Mesenchymal stem cell (in vitro differentiated cells and primary cell): ENCODE measurements at regions not wholly inside any gene's neighbourhood (a gene's known extent, or its start where the extent isn't known, plus 50 kb on each side); places are given as distances from the start of the nearest gene placed in this dataset.
"Not testable (repeated sequence)": the region's sequence is repeated elsewhere in the genome, so short reads cannot be mapped to it uniquely, and the experiment has no call there.

Experiments
- DNase-seq: peaks from one replicate; pipeline ENCODE4 v3.0.0-alpha.2; 2013
- H2AFZ ChIP-seq: one replicate; pipeline ENCODE4 v1.6.1; 2013; ENCODE audit warnings: low read depth, mild to moderate bottlenecking, control low read depth, inconsistent platforms, low read length, moderate library complexity
- H2AK5ac ChIP-seq: 2 replicates; pipeline ENCODE4 v1.6.1; 2013; ENCODE audit warnings: low read length, moderate library complexity, mild to moderate bottlenecking, inconsistent platforms; ENCODE audit not compliant: severe bottlenecking
- H2BK120ac ChIP-seq: one replicate; pipeline ENCODE4 v1.6.1; 2013; ENCODE audit warnings: low read depth, mild to moderate bottlenecking, inconsistent platforms, low read length, moderate library complexity
- H2BK12ac ChIP-seq, 2 experiments: one replicate each; pipeline ENCODE4 v1.6.1; 2013; ENCODE audit warnings: inconsistent platforms in 2 of 2, low read length in 2 of 2, mild to moderate bottlenecking in 2 of 2, moderate library complexity in 2 of 2, control low read depth in 1 of 2
- H2BK15ac ChIP-seq: one replicate; pipeline ENCODE4 v1.6.1; 2013; ENCODE audit warnings: mild to moderate bottlenecking, low read depth, inconsistent platforms; ENCODE audit not compliant: poor library complexity, severe bottlenecking
- H2BK5ac ChIP-seq: 2 replicates; pipeline ENCODE4 v1.6.1; 2013; ENCODE audit warnings: low read depth, mild to moderate bottlenecking, low read length, control low read depth, inconsistent platforms; ENCODE audit not compliant: poor library complexity, severe bottlenecking
- H3K14ac ChIP-seq, 2 experiments: one replicate each; pipeline ENCODE4 v1.6.1; 2013; ENCODE audit warnings: inconsistent platforms in 2 of 2, low read length in 2 of 2, control low read depth in 1 of 2, mild to moderate bottlenecking in 1 of 2, moderate library complexity in 1 of 2
- H3K18ac ChIP-seq, 2 experiments: one replicate each; pipeline ENCODE4 v1.6.1; 2013; ENCODE audit warnings: inconsistent platforms in 2 of 2, low read length in 2 of 2, control low read depth in 1 of 2, low read depth in 1 of 2, mild to moderate bottlenecking in 1 of 2
- H3K23ac ChIP-seq, 2 experiments: one replicate each; pipeline ENCODE4 v1.6.1; 2013; ENCODE audit warnings: inconsistent platforms in 2 of 2, low read length in 2 of 2, mild to moderate bottlenecking in 2 of 2, moderate library complexity in 2 of 2, control low read depth in 1 of 2
- H3K27ac ChIP-seq: 2 replicates; pipeline ENCODE4 v1.5.1; 2013; ENCODE audit warnings: mild to moderate bottlenecking, moderate library complexity, low read length, control low read depth, inconsistent platforms; ENCODE audit not compliant: poor library complexity, severe bottlenecking
- H3K27me3 ChIP-seq, 2 experiments: 2 replicates each; pipeline versions ENCODE4 v1.6.1 to v1.7.0; 2013; ENCODE audit warnings: low read length in 2 of 2, mild to moderate bottlenecking in 2 of 2, moderate library complexity in 2 of 2, control low read depth in 1 of 2, inconsistent platforms in 1 of 2; ENCODE audit not compliant: control insufficient read depth in 1 of 2, insufficient read depth in 1 of 2
- H3K36me3 ChIP-seq, 2 experiments: 2 replicates each; pipeline versions ENCODE4 v1.6.1 to v1.7.0; 2013; ENCODE audit warnings: low read length in 2 of 2, control low read depth in 1 of 2, inconsistent platforms in 1 of 2, low read depth in 1 of 2, mild to moderate bottlenecking in 1 of 2; ENCODE audit not compliant: insufficient read depth in 2 of 2, control insufficient read depth in 1 of 2
- H3K4ac ChIP-seq, 2 experiments: one replicate each; pipeline ENCODE4 v1.6.1; 2013; ENCODE audit warnings: inconsistent platforms in 2 of 2, low read length in 2 of 2, mild to moderate bottlenecking in 2 of 2, moderate library complexity in 2 of 2, control low read depth in 1 of 2, low read depth in 1 of 2
- H3K4me1 ChIP-seq: 2 replicates; pipeline ENCODE4 v1.6.1; 2013; ENCODE audit warnings: low read depth, low read length, control low read depth; ENCODE audit not compliant: control insufficient read depth, insufficient read depth
- H3K4me2 ChIP-seq: 2 replicates; pipeline ENCODE4 v1.6.1; 2013; ENCODE audit warnings: low read length, mild to moderate bottlenecking, inconsistent platforms; ENCODE audit not compliant: poor library complexity, severe bottlenecking
- H3K4me3 ChIP-seq, 2 experiments: 2 replicates each; pipeline versions ENCODE4 v1.5.1 to v1.7.0; 2013; ENCODE audit warnings: low read length in 2 of 2, mild to moderate bottlenecking in 2 of 2, control low read depth in 1 of 2, low read depth in 1 of 2; ENCODE audit not compliant: insufficient read depth in 1 of 2
- H3K79me1 ChIP-seq: replicated peaks from 2 replicates; pipeline ENCODE4 v1.6.1; 2013; ENCODE audit warnings: mild to moderate bottlenecking, control low read depth, low read length, inconsistent platforms; ENCODE audit not compliant: poor library complexity, severe bottlenecking
- H3K9ac ChIP-seq: 2 replicates; pipeline ENCODE4 v1.7.0; 2013; ENCODE audit warnings: mild to moderate bottlenecking, low read length, moderate library complexity
- H3K9me3 ChIP-seq: 2 replicates; pipeline ENCODE4 v1.7.0; 2013; ENCODE audit warnings: mild to moderate bottlenecking, low read length; ENCODE audit not compliant: control insufficient read depth
- H4K8ac ChIP-seq: one replicate; pipeline ENCODE4 v1.6.1; 2013; ENCODE audit warnings: inconsistent platforms, mild to moderate bottlenecking, low read length, moderate library complexity
- H4K91ac ChIP-seq: one replicate; pipeline ENCODE4 v1.6.1; 2013; ENCODE audit warnings: mild to moderate bottlenecking, low read length, inconsistent platforms
- WGBS: methylation state at CpG from one replicate; pipeline ENCODE4 v1.1.7; 2013; ENCODE audit warnings: mixed read lengths; 5-methylcytosine and 5-hydroxymethylcytosine counted together

GRCh38 chr1:120262791-120263751 lies 86.8 kb upstream of the SEC22B start:
- not testable (repeated sequence) for H3K79me1 ChIP-seq, H3K18ac ChIP-seq, H3K9me3 ChIP-seq, H2BK12ac ChIP-seq, H3K4me3 ChIP-seq, H2BK15ac ChIP-seq, H4K8ac ChIP-seq, H3K9ac ChIP-seq, H3K4ac ChIP-seq, DNase-seq, H2AK5ac ChIP-seq, H3K23ac ChIP-seq, H4K91ac ChIP-seq, H2BK5ac ChIP-seq, H3K36me3 ChIP-seq, H2AFZ ChIP-seq, H2BK120ac ChIP-seq, H3K27me3 ChIP-seq, H3K4me2 ChIP-seq, H3K14ac ChIP-seq, H3K4me1 ChIP-seq, H3K27ac ChIP-seq
- no CpG with 5 or more reads among the region's 4 CpGs for WGBS

DNA sequence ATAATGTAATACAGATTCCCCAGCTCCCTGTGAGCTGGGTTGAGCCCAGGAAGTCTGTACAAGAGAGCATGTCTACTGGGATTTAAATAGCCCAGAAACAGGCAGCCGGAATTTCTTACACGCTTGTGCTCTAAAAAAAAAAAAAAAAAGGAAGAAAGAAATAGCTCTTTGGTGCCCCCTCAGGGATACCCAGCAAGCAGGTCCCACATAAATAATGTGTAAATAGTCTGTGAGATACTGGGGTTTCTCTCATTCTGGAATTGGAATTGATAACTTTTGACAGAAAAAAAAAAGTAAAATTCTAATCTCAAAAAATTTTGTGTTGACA lies 81.4 kb upstream of the SEC22B start:
- not testable (repeated sequence) for H2BK120ac ChIP-seq, H3K9me3 ChIP-seq, H2BK15ac ChIP-seq, H3K79me1 ChIP-seq, H2AFZ ChIP-seq, H4K91ac ChIP-seq, H3K14ac ChIP-seq, H3K36me3 ChIP-seq, H3K4ac ChIP-seq, H3K18ac ChIP-seq, H4K8ac ChIP-seq, H3K4me1 ChIP-seq, H3K27ac ChIP-seq, H3K27me3 ChIP-seq, H3K9ac ChIP-seq, DNase-seq, H3K4me3 ChIP-seq, H2BK12ac ChIP-seq, H2BK5ac ChIP-seq, H3K23ac ChIP-seq, H2AK5ac ChIP-seq, H3K4me2 ChIP-seq
- no CpG with 5 or more reads among the region's 2 CpGs for WGBS

- not testable (repeated sequence) for H3K18ac ChIP-seq, H2BK120ac ChIP-seq, H3K27ac ChIP-seq, H3K9ac ChIP-seq, H3K14ac ChIP-seq, H2BK5ac ChIP-seq, H3K4ac ChIP-seq, H2BK15ac ChIP-seq, H3K27me3 ChIP-seq, H3K9me3 ChIP-seq, H2AK5ac ChIP-seq, H3K36me3 ChIP-seq, H4K91ac ChIP-seq, H3K79me1 ChIP-seq, H2BK12ac ChIP-seq, H3K23ac ChIP-seq, H3K4me2 ChIP-seq, H3K4me1 ChIP-seq, H3K4me3 ChIP-seq, H4K8ac ChIP-seq, DNase-seq, H2AFZ ChIP-seq
- no CpG with 5 or more reads among the region's 6 CpGs for WGBS
These were observed 80.9 kb upstream of the SEC22B start for GRCh38 chr1:120257064-120257777.

GRCh38 chr1:120250756-120251155 lies 74.4 kb upstream of the SEC22B start:
- not testable (repeated sequence) for H3K4me2 ChIP-seq, H3K4me3 ChIP-seq, H3K9me3 ChIP-seq, H3K23ac ChIP-seq, H3K36me3 ChIP-seq, H2BK5ac ChIP-seq, H2BK120ac ChIP-seq, H3K14ac ChIP-seq, H2BK12ac ChIP-seq, H3K79me1 ChIP-seq, H3K27ac ChIP-seq, H2BK15ac ChIP-seq, DNase-seq, H3K18ac ChIP-seq, H4K91ac ChIP-seq, H3K27me3 ChIP-seq, H4K8ac ChIP-seq, H2AFZ ChIP-seq, H3K9ac ChIP-seq, H3K4me1 ChIP-seq, H3K4ac ChIP-seq, H2AK5ac ChIP-seq
- no CpG with 5 or more reads among the region's 2 CpGs for WGBS
